GM19455 (cell line): ENCODE measurements at regions not wholly inside any gene's neighbourhood (a gene's known extent, or its start where the extent isn't known, plus 50 kb on each side); places are given as distances from the start of the nearest gene placed in this dataset.
"Not testable (repeated sequence)": the region's sequence is repeated elsewhere in the genome, so short reads cannot be mapped to it uniquely, and the experiment has no call there.

Experiments used
- ATAC-seq: cut with Tn5 transposase; IDR thresholded peaks from one replicate; pipeline ENCODE4 v1.9.1; 2021; ENCODE audit not compliant: unreplicated experiment

GRCh38 chr6:67883500-67884366 is 751.3 kb upstream of the ADGRB3 start:
- ATAC-seq, result no peak

DNA sequence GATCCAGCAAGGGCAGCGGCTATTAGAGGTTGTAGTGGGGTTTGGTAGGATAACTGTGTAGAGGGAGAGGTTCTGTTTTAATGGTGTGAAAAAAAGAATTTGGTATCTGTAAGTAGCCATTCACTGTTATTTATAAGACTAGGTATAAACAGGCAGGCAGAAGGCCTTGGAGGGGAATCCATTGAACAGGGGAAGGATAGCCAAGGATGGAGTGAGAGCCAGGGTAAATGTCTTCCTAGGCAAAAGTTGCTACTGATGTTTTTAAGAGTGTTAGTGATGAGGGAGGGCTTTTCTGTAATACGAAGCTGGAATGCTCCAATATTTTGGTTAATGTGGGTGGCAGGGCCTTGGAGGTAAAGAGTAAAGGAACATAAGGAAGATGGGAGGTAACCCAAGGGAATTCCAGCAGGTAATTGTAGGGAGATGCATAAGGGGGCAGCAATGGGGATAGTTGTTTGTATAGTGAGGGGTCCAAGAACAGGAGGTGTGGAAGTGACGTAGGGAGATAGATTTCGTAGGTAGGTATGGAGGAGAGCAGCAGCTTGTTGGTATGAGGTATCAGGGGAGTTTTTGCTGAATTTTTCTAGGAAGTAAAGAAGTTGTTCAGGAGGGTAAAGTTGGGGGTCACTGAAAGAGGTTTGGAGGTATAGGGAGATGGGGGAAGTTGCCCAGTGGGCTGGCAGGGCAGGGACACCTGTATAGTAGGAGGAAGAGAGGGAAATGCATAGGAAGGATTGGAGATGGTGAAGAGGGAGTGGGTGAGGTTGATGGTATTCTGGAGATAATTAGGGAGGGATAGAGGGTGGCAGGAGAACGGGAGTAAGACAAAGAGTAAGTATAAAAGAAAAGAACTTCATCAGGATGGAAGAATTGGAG is 752.4 kb upstream of the ADGRB3 start:
- ATAC-seq, result no peak

DNA sequence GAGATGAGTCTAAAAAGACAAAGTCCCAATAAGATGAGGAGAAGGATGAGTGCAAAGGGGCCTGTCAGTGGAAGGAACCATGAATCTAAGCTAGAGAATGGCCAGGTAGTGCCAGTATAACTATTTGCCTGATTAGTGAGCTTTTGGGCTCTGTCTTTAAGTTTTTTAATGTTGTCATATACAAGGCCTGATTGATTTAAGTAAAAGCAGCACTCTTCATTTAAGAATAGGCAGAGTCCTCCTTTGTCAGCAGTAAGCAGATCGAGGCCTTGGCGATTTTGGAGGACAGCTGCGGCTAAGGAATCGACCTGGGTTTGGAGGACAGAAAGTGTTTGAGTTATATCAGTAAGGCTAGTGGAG is 753.4 kb upstream of the ADGRB3 start:
- ATAC-seq, result no peak

- ATAC-seq, result no peak
These were observed 754.0 kb upstream of the ADGRB3 start for GRCh38 chr6:67880939-67881705.

- ATAC-seq, result not testable (repeated sequence)
These were observed 754.7 kb upstream of the ADGRB3 start for GRCh38 chr6:67880343-67880742.

GRCh38 chr6:67879928-67880327 is 755.2 kb upstream of the ADGRB3 start:
- not testable (repeated sequence) for ATAC-seq

DNA sequence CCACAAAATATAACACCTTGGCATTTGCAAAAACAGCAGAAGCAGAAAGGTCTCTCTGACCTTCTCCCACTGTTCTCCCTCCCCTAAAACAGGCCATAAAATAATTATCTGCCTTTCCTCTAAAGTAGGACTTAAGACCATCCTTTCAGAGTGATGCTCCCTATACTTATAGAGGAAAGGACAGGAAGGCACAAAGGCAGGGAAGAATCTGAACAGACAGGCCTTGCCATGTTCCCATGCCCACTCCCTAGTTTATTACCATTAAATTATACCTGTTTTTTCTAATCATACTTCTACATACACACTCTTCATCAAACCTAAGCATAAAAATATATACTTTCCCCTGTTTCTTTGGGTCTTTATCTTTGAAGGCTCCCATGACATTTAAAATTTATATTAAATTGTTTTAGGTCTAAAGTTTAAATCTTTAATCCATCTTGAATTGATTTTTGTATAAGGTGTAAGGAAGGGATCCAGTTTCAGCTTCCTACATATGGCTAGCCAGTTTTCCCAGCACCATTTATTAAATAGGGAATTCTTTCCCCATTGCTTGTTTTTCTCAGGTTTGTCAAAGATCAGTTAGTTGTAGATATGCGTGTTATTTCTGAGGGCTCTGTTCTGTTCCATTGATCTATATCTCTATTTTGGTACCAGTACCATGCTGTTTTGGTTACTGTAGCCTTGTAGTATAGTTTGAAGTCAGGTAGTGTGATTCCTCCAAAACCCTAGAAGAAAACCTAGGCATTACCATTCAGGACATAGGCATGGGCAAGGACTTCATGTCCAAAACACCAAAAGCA is 755.8 kb upstream of the ADGRB3 start:
- not testable (repeated sequence) for ATAC-seq

DNA sequence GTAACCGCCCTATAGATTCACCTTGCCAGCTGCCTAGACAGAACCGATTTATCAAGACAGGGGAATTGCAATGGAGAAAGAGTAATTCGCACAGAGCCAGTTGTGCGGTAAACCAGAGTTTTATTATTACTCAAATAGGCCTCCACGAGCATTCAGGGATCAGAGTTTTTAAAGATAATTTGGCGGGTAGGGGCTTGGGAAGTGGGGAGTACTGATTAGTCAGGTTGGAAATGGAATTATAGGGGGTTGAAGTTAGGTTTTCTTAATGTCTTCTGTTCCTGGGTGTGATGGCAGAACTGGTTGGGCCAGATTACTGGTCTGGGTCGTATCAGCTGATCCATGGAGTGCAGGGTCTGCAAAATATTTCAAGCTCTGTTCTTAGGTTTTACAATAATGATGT is 756.9 kb upstream of the ADGRB3 start:
- ATAC-seq, result not testable (repeated sequence)

- no peak for ATAC-seq
These were observed 757.8 kb upstream of the ADGRB3 start for GRCh38 chr6:67877288-67877687.

DNA sequence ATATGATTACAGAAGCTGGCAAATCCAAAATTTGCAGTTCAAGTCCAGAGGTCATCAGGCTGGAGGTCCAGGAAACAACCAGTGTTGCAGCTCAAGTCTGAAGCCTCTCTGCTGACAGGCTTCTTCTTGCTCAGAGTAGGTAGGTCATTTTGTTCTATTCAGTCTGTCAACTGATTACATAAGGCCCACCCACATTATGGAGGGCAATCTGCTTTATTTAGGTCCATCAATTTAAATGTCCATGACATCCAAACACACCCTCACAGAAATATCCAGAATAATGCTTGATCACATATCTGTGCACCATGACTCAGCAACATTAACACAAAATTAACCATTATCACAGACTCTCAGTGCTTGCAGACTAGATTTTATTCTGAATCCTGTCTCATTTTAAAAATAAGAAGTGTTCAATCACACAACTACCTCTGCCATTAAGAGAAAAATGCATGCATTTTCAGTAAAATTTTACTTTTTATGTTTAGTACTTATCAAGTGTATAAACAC is 759.2 kb upstream of the ADGRB3 start:
- ATAC-seq, result no peak

GRCh38 chr6:67870321-67870720 is 764.8 kb upstream of the ADGRB3 start:
- no peak for ATAC-seq

DNA sequence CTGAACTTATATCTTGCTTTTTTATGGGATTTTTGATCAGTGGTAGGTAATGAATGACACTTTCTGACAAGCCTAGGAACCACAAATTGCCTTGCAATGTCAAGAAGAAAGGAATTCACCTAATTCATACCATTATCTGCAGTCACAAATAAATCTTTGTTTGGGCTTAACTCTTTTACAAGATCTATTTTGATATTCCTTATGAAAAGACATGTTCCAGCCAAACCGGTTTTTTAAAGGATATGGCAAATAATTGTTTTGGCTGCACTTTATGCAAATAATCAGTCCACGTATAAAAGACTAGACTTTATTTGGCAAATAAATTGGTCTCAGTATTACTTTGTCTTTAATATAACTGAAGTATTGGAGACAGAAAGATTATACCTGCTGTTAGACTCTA is 771.7 kb upstream of the ADGRB3 start:
- ATAC-seq, result no peak

GRCh38 chr6:67854098-67854497 is 781.0 kb upstream of the ADGRB3 start:
- ATAC-seq, result no peak

DNA sequence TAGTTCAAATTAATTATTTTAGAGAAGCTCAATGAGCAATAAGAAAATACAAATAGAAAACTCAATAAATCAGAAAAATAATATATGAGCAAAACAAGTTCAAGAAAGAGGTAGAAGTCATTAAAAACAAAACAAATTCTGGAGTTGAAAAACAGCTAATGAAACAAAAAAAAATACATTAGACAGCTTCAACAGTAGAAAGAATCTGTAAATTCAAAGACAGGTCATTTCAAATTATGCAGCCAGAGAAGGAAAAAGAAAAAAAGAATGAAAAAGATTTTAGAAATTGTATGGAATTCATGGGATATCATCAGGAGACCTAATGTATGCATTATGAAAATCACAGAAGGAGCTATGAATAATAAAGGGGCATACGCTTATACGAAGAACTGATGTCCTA is 795.3 kb upstream of the ADGRB3 start:
- ATAC-seq, result no peak

DNA sequence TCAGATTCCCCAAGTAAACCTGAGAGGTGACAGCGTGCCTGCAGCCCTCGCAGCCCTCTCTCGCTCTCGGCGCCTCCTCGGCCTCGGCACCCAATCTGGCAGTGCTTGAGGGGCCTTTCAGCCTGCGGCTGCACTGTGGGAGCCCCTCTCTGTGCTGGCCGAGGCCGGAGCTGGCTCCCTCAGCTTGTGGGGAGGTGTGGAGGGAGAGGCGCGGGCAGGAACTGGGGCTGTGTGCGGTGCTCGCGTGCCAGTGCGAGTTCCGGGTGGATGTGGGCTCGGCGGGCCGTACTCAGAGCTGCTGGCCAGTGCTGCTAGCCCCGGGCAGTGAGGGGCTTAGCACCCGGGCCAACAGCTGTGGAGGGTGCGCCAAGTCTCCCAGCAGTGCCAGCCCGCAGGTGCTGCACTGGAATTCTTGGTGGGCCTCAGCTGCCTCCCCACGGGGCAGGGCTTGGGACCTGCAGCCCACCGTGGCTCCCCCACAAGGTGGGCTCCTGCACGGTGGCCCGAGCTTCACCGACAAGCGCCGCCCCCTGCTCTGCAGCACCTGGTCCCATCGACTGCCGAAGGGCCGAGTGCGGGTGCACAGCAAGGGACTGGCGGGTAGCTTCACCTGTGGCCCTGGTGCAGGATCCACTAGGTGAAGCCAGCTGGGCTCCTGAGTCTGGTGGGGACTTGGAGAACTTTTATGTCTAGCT is 809.7 kb upstream of the ADGRB3 start:
- ATAC-seq, result no peak

GRCh38 chr6:67818322-67818721 is 816.8 kb upstream of the ADGRB3 start:
- no peak for ATAC-seq

DNA sequence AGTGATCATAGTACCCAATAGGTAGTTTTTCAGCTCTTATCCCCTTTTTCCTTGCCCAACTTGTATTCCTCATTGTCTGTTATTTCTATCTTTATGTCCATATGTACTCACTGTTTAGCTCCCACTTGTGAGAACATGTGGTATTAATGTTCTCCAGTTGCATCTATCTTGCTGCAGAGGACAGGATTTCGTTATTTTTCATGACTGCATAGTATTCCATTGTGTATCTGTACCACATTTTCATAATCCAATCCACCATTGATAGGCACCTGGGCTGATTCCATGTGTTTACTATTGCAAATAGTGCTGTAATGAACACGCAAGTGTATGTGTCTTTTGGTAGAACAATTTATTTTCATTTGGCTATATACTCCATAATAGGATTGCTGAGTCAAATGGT is 819.5 kb upstream of the ADGRB3 start:
- no peak for ATAC-seq

- ATAC-seq, result no peak
These were observed 820.8 kb upstream of the ADGRB3 start for GRCh38 chr6:67814262-67814661.

- ATAC-seq, result no peak
These were observed 822.4 kb upstream of the ADGRB3 start for GRCh38 chr6:67812693-67813092.

- ATAC-seq, result no peak
These were observed 823.0 kb upstream of the ADGRB3 start for GRCh38 chr6:67812125-67812524.
